B cell (primary cell): ENCODE measurements at regions not wholly inside any gene's neighbourhood (a gene's known extent, or its start where the extent isn't known, plus 50 kb on each side); places are given as distances from the start of the nearest gene placed in this dataset.

ENCODE experiments used
- ATAC-seq: fragments of 200-7000 bp; cut with Tn5 transposase; one replicate; pipeline ENCODE4 v1.10.0; 2021; ENCODE audit warnings: low read depth, mild to moderate bottlenecking, moderate number of reproducible peaks, moderate library complexity
- CTCF ChIA-PET: fragments of 350-600 bp; sonication (Branson Sonifier 250); formaldehyde crosslinking; loops from one replicate; lab custom pipeline; 2021; ENCODE audit warnings: antibody characterized with exemption, inconsistent platforms; lab: Charles Lee
- POLR2A ChIA-PET: fragments of 350-600 bp; sonication (Branson Sonifier 250); formaldehyde crosslinking; loops from one replicate; lab custom pipeline; 2021; ENCODE audit warnings: antibody characterized with exemption; lab: Charles Lee
- DNase-seq: peaks from one replicate; pipeline ENCODE4 v3.0.0; 2013
- H2AFZ ChIP-seq: 2 replicates; pipeline ENCODE4 v1.6.1; 2012; ENCODE audit warnings: mild to moderate bottlenecking, low read depth, low read length; ENCODE audit not compliant: insufficient read depth, poor library complexity, severe bottlenecking
- H3K27ac ChIP-seq, 2 donors: 1 replicate in 1 of 2; 2 replicates in 1 of 2; pipeline ENCODE4 v1.5.1; 2012 to 2013; ENCODE audit warnings: low read length in 2 of 2, mild to moderate bottlenecking in 2 of 2, moderate library complexity in 1 of 2
- H3K27me3 ChIP-seq, 4 experiments: fragments of 200-600 bp in 1 of 4; sonication (generic) in 1 of 4; replicated peaks in 1 of 4; 1 replicate in 2 of 4; 2 replicates in 2 of 4; pipeline versions ENCODE4 v1.6.1 to v1.7.0; 2013 to 2016; ENCODE audit warnings: low read length in 3 of 4, mild to moderate bottlenecking in 2 of 4, mixed read lengths in 1 of 4, moderate library complexity in 1 of 4; ENCODE audit not compliant: insufficient read depth in 4 of 4, control insufficient read depth in 3 of 4; ENCODE audit errors: control extremely low read depth in 1 of 4
- H3K36me3 ChIP-seq, 2 experiments: replicated peaks in 1 of 2; 1 replicate in 1 of 2; 2 replicates in 1 of 2; pipeline versions ENCODE4 v1.6.1 to v1.7.1; 2013; ENCODE audit warnings: low read length in 1 of 2; ENCODE audit not compliant: insufficient read depth in 2 of 2, control insufficient read depth in 1 of 2; ENCODE audit errors: control extremely low read depth in 1 of 2, extremely low read depth in 1 of 2
- H3K4me1 ChIP-seq, 2 donors: fragments of 200-600 bp in 1 of 2; sonication (generic) in 1 of 2; 1 replicate in 1 of 2; 2 replicates in 1 of 2; pipeline versions ENCODE4 v1.5.1 to v1.6.1; 2013 to 2017; ENCODE audit warnings: low read length in 2 of 2; ENCODE audit not compliant: control insufficient read depth in 2 of 2, insufficient read depth in 2 of 2
- H3K4me2 ChIP-seq: replicated peaks from 2 replicates; pipeline ENCODE3; 2012; ENCODE audit warnings: mild to moderate bottlenecking, low read depth, low read length; ENCODE audit not compliant: poor library complexity, severe bottlenecking
- H3K4me3 ChIP-seq, 5 experiments: fragments of 200-600 bp in 1 of 5; sonication (generic) in 1 of 5; 1 replicate in 3 of 5; 2 replicates in 2 of 5; pipeline versions ENCODE4 v1.5.1 to v1.7.0; 2011 to 2016; ENCODE audit warnings: low read length in 4 of 5, mild to moderate bottlenecking in 4 of 5, low read depth in 2 of 5, control low read depth in 1 of 5, moderate library complexity in 1 of 5; ENCODE audit not compliant: insufficient read depth in 1 of 5; ENCODE audit errors: control extremely low read depth in 1 of 5, extremely low read depth in 1 of 5
- H3K79me2 ChIP-seq: fragments of 200-600 bp; sonication (generic); one replicate; pipeline ENCODE4 v1.6.0; 2016; ENCODE audit warnings: low read length; ENCODE audit not compliant: control insufficient read depth, insufficient read depth
- H3K9ac ChIP-seq: fragments of 200-600 bp; sonication (generic); 2 replicates; pipeline ENCODE4 v1.6.1; 2017; ENCODE audit warnings: mild to moderate bottlenecking, low read length, moderate library complexity
- H3K9me3 ChIP-seq, 3 donors: one replicate each; pipeline versions ENCODE4 v1.6.1 to v1.7.1; 2013; ENCODE audit warnings: low read length in 2 of 3; ENCODE audit not compliant: control insufficient read depth in 2 of 3, insufficient read depth in 1 of 3; ENCODE audit errors: control extremely low read depth in 1 of 3
- H4K20me1 ChIP-seq: 2 replicates; pipeline ENCODE4 v1.6.0; 2012; ENCODE audit warnings: mild to moderate bottlenecking, low read length; ENCODE audit not compliant: insufficient read depth, control insufficient read depth, poor library complexity, severe bottlenecking
- H3K27ac Mint-ChIP-seq: one replicate; pipeline ENCODE4 v1.8.0; 2021; ENCODE audit warnings: mixed read lengths
- H3K27me3 Mint-ChIP-seq: one replicate; pipeline ENCODE4 v1.8.0; 2021; ENCODE audit warnings: mixed read lengths
- H3K4me1 Mint-ChIP-seq: one replicate; pipeline ENCODE4 v1.8.0; 2021; ENCODE audit warnings: mixed read lengths
- H3K4me3 Mint-ChIP-seq: one replicate; pipeline ENCODE4 v1.8.0; 2021; ENCODE audit warnings: mixed read lengths
- H3K9me3 Mint-ChIP-seq: one replicate; pipeline ENCODE4 v1.8.0; 2022; ENCODE audit warnings: mixed read lengths; ENCODE audit not compliant: insufficient read depth
- CTCF ChIP-seq: fragments of 200-600 bp; IDR thresholded peaks from one replicate; pipeline ENCODE4 v1.8.0; 2022; ENCODE audit warnings: antibody characterized with exemption, mild to moderate bottlenecking
- EZH2 ChIP-seq: IDR thresholded peaks from 2 replicates; pipeline ENCODE4 v1.6.1; 2012; ENCODE audit warnings: borderline replicate concordance, low read depth, mild to moderate bottlenecking, moderate library complexity, low read length; ENCODE audit not compliant: insufficient read depth, poor library complexity, severe bottlenecking
- WGBS: methylation state at CpG from one replicate; pipeline ENCODE4 v1.1.5; 2013; ENCODE audit warnings: missing lambda C conversion rate; ENCODE audit not compliant: insufficient coverage; 5-methylcytosine and 5-hydroxymethylcytosine counted together
- intact Hi-C: fragments of 100-400 bp; cut with micrococcal nuclease; formaldehyde crosslinking; loops from one replicate; pipeline ENCODE4 v1.10.0; 2022

GRCh38 chr9:96131825-96132224 is 170.2 kb downstream of the HSD17B3 start:
- TF ChIP-seq CTCF (no peak), EZH2 (no peak)
- no peak for ATAC-seq
- Histone ChIP-seq H3K79me2 (no peaks in the 10 kb centered on the region), H3K4me1 (peaks cover 3 to 6% of the 10 kb centered on the region in 2 donors), H3K27me3 (no peaks in the 10 kb centered on the region), H3K4me3 (no peak overlapping the region), H3K9me3 (peaks cover 0 to 3% (median 0%) of the 10 kb centered on the region in 3 donors), H3K9ac (no peak overlapping the region), H2AFZ (no peak overlapping the region), H3K36me3 (no peaks in the 10 kb centered on the region), H3K27ac (no peak overlapping the region), H3K4me2 (no peak overlapping the region), H4K20me1 (no peaks in the 10 kb centered on the region)
- WGBS: 85% methylated on average over 3 of the region's 4 CpGs
- Mint-ChIP-seq H3K4me1 (peaks cover 7% of the 10 kb centered on the region), H3K9me3 (no peaks in the 10 kb centered on the region), H3K4me3 (no peak overlapping the region), H3K27ac (no peak overlapping the region), H3K27me3 (peaks cover 4% of the 10 kb centered on the region)
- DNase-seq: no peak
- intact Hi-C loops: no loop called here
- ChIA-PET CTCF (no interaction called here), POLR2A (no interaction called here)

- ATAC-seq: no peak
Measured at GRCh38 chr9:96130970-96131369, 171.0 kb downstream of the HSD17B3 start.

More at GRCh38 chr9:96130970-96131369, 171.0 kb downstream of the HSD17B3 start:
- POLR2A ChIA-PET: no interaction called here
- Histone ChIP-seq H3K36me3 (no peaks in the 10 kb centered on the region), H3K9me3 (peaks cover 0 to 3% (median 0%) of the 10 kb centered on the region in 3 donors), H3K79me2 (no peaks in the 10 kb centered on the region), H3K27me3 (no peaks in the 10 kb centered on the region), H4K20me1 (no peaks in the 10 kb centered on the region), H2AFZ (no peak overlapping the region), H3K4me3 (no peak overlapping the region), H3K9ac (no peak overlapping the region), H3K27ac (no peak overlapping the region), H3K4me1 (no peaks in the 10 kb centered on the region), H3K4me2 (no peak overlapping the region)
- TF ChIP-seq CTCF: no peak
- no peak for TF ChIP-seq EZH2
- Mint-ChIP-seq H3K4me3 (no peak overlapping the region), H3K9me3 (no peaks in the 10 kb centered on the region), H3K27ac (no peak overlapping the region), H3K27me3 (peaks cover 4% of the 10 kb centered on the region), H3K4me1 (peaks cover 4% of the 10 kb centered on the region)
- 100% methylated on average over 2 of the region's 3 CpGs for WGBS
- CTCF ChIA-PET: no interaction called here
- no peak for DNase-seq
- intact Hi-C loops: no loop called here
